Panc1 (cell line): ENCODE measurements at regions not wholly inside any gene's neighbourhood (a gene's known extent, or its start where the extent isn't known, plus 50 kb on each side); places are given as distances from the start of the nearest gene placed in this dataset.

Experiments used
- POLR2AphosphoS5 ChIP-seq: IDR thresholded peaks from 2 replicates; pipeline ENCODE4 v1.6.1; 2012; ENCODE audit warnings: mild to moderate bottlenecking, low read depth, low read length, moderate library complexity
- TF ChIP-seq, protein P1 (sequence below): fragments of 450-650 bp; IDR thresholded peaks from 2 replicates; pipeline ENCODE4 v1.5.1; 2017; ENCODE audit warnings: mild to moderate bottlenecking
- TF ChIP-seq, protein P2 (sequence below), 2 experiments: IDR thresholded peaks; 2 replicates each; pipeline ENCODE4 v1.6.1; 2011 to 2012; ENCODE audit warnings: low read depth in 2 of 2, control low read depth in 1 of 2, low read length in 1 of 2, mild to moderate bottlenecking in 1 of 2, moderate library complexity in 1 of 2; ENCODE audit not compliant: insufficient read depth in 1 of 2

DNA sequence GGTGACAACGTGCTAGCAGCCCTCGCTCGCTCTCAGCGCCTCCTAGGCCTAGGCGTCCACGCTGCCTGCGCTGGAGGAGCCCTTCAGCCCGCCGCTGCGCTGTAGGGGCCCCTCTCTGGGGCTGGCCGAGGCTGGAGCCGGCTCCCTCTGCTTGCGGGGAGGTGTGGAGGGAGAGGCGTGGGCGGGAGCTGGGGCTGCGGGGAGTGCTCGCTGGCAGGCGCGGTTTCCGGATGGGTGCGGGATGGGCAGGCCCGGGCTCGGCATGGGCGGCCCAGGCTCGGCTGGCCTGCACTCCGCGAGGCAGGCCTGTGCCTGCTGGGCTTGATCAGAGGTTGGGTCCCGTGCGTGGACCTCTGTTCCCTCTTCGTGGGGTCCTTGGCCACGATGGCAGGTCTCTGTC lies 472.6 kb downstream of the PRR16 start:
- TF ChIP-seq, protein P1, sequence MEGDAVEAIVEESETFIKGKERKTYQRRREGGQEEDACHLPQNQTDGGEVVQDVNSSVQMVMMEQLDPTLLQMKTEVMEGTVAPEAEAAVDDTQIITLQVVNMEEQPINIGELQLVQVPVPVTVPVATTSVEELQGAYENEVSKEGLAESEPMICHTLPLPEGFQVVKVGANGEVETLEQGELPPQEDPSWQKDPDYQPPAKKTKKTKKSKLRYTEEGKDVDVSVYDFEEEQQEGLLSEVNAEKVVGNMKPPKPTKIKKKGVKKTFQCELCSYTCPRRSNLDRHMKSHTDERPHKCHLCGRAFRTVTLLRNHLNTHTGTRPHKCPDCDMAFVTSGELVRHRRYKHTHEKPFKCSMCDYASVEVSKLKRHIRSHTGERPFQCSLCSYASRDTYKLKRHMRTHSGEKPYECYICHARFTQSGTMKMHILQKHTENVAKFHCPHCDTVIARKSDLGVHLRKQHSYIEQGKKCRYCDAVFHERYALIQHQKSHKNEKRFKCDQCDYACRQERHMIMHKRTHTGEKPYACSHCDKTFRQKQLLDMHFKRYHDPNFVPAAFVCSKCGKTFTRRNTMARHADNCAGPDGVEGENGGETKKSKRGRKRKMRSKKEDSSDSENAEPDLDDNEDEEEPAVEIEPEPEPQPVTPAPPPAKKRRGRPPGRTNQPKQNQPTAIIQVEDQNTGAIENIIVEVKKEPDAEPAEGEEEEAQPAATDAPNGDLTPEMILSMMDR, result no peak
- TF ChIP-seq POLR2AphosphoS5, result no peak
- TF ChIP-seq, protein P2, sequence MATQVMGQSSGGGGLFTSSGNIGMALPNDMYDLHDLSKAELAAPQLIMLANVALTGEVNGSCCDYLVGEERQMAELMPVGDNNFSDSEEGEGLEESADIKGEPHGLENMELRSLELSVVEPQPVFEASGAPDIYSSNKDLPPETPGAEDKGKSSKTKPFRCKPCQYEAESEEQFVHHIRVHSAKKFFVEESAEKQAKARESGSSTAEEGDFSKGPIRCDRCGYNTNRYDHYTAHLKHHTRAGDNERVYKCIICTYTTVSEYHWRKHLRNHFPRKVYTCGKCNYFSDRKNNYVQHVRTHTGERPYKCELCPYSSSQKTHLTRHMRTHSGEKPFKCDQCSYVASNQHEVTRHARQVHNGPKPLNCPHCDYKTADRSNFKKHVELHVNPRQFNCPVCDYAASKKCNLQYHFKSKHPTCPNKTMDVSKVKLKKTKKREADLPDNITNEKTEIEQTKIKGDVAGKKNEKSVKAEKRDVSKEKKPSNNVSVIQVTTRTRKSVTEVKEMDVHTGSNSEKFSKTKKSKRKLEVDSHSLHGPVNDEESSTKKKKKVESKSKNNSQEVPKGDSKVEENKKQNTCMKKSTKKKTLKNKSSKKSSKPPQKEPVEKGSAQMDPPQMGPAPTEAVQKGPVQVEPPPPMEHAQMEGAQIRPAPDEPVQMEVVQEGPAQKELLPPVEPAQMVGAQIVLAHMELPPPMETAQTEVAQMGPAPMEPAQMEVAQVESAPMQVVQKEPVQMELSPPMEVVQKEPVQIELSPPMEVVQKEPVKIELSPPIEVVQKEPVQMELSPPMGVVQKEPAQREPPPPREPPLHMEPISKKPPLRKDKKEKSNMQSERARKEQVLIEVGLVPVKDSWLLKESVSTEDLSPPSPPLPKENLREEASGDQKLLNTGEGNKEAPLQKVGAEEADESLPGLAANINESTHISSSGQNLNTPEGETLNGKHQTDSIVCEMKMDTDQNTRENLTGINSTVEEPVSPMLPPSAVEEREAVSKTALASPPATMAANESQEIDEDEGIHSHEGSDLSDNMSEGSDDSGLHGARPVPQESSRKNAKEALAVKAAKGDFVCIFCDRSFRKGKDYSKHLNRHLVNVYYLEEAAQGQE (IDR thresholded peaks at IDR 0.05; ENCODE audit: insufficient read depth in 1 of 2, low read depth in 2 of 2, low read length in 1 of 2), result no peak
